ENCODE measurements at regions not wholly inside any gene's neighbourhood (a gene's known extent, or its start where the extent isn't known, plus 50 kb on each side); places are given as distances from the start of the nearest gene placed in this dataset.
"Not testable (repeated sequence)": the region's sequence is repeated elsewhere in the genome, so short reads cannot be mapped to it uniquely, and the experiment has no call there.

GRCh38 chr4:124932447-124932846 lies 219.9 kb upstream of the ANKRD50 start:
- no peak for TF ChIP-seq CTCF (conservative IDR thresholded peaks at IDR 0.05; ENCODE audit: control insufficient read depth, insufficient read depth, low read depth, low read length)
- no peak overlapping the region for H3K4me3 ChIP-seq (ENCODE audit: control insufficient read depth, low read depth, low read length)
- no peak for DNase-seq (ENCODE audit: low read depth)

- H3K4me3 ChIP-seq (ENCODE audit: control insufficient read depth, low read depth, low read length): no peak overlapping the region
- no peak for TF ChIP-seq CTCF (conservative IDR thresholded peaks at IDR 0.05; ENCODE audit: control insufficient read depth, insufficient read depth, low read depth, low read length)
- DNase-seq (ENCODE audit: low read depth): peak; percentile 23
Observed at GRCh38 chr4:124931050-124931449, 218.5 kb upstream of the ANKRD50 start.

GRCh38 chr4:124922748-124923147 lies 210.2 kb upstream of the ANKRD50 start:
- DNase-seq (ENCODE audit: low read depth); H3K4me3 ChIP-seq (ENCODE audit: control insufficient read depth, low read depth, low read length): not testable (repeated sequence)

DNA sequence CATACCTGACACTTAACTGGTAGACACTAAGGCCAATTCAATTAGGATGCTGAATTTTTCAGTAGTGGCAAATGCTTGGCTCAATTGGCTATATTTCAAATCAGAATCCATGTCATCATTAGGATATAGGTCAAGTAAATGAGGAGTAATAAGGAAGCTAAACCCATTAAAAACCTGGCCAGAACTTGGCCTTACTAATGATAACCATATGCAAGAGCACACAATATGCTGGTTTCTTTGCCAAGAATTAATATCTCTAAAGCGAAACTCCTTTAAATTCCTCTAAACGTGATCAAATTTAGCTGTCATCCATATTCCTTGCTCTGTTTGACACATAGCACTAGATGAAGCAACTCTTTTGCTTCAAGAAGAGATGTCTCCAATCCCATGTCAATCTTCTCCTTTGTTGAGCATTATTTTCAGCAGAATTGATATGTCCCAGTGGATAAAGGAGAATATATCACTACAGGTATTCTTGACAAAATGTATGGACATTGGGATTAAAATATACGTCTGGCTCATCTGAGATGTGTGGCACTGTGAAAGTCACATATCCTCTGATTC lies 206.1 kb upstream of the ANKRD50 start:
- no peak for TF ChIP-seq CTCF (conservative IDR thresholded peaks at IDR 0.05; ENCODE audit: control insufficient read depth, insufficient read depth, low read depth, low read length)
- peak; percentile 60 for DNase-seq (ENCODE audit: low read depth)
- H3K4me3 ChIP-seq (ENCODE audit: control insufficient read depth, low read depth, low read length): no peak overlapping the region

DNA sequence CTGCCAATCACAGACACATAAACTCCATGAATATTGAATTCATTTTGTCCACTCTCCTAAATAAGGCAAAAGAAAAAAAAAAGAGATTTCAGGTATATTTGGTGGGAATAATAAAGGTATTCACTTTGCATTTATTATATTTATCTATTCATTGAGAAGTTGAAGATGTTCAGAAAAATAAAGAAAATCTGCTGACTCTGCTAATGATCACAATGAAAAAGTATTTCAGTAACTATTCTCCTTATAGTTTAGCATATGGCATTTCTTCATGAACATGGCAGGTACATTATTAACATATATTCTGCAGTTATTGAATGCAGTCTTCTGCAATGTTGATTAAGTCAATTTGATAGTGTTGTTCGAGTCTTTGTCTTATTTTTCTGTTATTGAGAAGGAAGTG lies 202.5 kb upstream of the ANKRD50 start:
- no peak for TF ChIP-seq CTCF (conservative IDR thresholded peaks at IDR 0.05; ENCODE audit: control insufficient read depth, insufficient read depth, low read depth, low read length)
- no peak overlapping the region for H3K4me3 ChIP-seq (ENCODE audit: control insufficient read depth, low read depth, low read length)
- DNase-seq (ENCODE audit: low read depth): no peak

DNA sequence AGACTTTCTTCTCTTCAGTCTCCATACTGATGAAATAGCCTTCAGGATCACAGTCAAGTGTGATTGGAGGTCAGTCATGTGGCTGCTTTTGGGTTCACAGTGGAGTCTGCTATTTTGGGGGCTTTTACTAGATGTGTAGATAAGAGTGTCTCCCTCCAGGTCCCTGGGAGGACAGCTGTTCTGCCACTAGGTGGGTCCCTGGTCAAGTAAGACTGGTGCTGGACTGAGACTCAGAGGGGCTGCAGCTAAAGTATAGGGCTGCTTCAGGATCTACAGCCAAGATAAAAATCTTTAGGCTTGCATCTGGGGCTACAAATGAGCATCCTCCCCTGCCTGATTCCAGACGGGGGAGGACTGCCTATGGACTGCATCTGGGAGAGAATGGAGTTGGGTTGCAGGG lies 200.7 kb upstream of the ANKRD50 start:
- DNase-seq (ENCODE audit: low read depth): no peak
- no peak for TF ChIP-seq CTCF (conservative IDR thresholded peaks at IDR 0.05; ENCODE audit: control insufficient read depth, insufficient read depth, low read depth, low read length)
- H3K4me3 ChIP-seq (ENCODE audit: control insufficient read depth, low read depth, low read length): no peak overlapping the region

- DNase-seq (ENCODE audit: low read depth): no peak
- no peak for TF ChIP-seq CTCF (conservative IDR thresholded peaks at IDR 0.05; ENCODE audit: control insufficient read depth, insufficient read depth, low read depth, low read length)
- no peak overlapping the region for H3K4me3 ChIP-seq (ENCODE audit: control insufficient read depth, low read depth, low read length)
Observed at GRCh38 chr4:124910327-124910726, 197.8 kb upstream of the ANKRD50 start.
